Fibroblast of villous mesenchyme (primary cell): ENCODE measurements at regions not wholly inside any gene's neighbourhood (a gene's known extent, or its start where the extent isn't known, plus 50 kb on each side); places are given as distances from the start of the nearest gene placed in this dataset.

Source experiments
- DNase-seq: peaks from one replicate; pipeline ENCODE4 v3.0.0-alpha.2; 2010; ENCODE audit warnings: low read depth
- H3K4me3 ChIP-seq: 2 replicates; pipeline ENCODE4 v1.5.1; 2011; ENCODE audit warnings: low read depth, mild to moderate bottlenecking, low read length
- CTCF ChIP-seq: IDR thresholded peaks from 2 replicates; pipeline ENCODE4 v1.5.1; 2012; ENCODE audit warnings: low read depth, mild to moderate bottlenecking, low read length; ENCODE audit not compliant: insufficient read depth

GRCh38 chr12:46436747-46437146 is 64.2 kb upstream of the SLC38A2 start:
- TF ChIP-seq CTCF, result no peak
- no peak overlapping the region for H3K4me3 ChIP-seq
- no peak for DNase-seq

GRCh38 chr12:46435625-46436024 is 63.1 kb upstream of the SLC38A2 start:
- no peak for DNase-seq
- TF ChIP-seq CTCF, result no peak
- no peak overlapping the region for H3K4me3 ChIP-seq

GRCh38 chr12:46435029-46435428 is 62.5 kb upstream of the SLC38A2 start:
- H3K4me3 ChIP-seq, result no peak overlapping the region
- DNase-seq, result no peak
- no peak for TF ChIP-seq CTCF

- no peak for DNase-seq
- H3K4me3 ChIP-seq, result no peak overlapping the region
- TF ChIP-seq CTCF, result no peak
Measured at GRCh38 chr12:46433829-46434228, 61.3 kb upstream of the SLC38A2 start.

GRCh38 chr12:46432325-46432724 is 59.8 kb upstream of the SLC38A2 start:
- no peak for DNase-seq
- no peak for TF ChIP-seq CTCF
- no peak overlapping the region for H3K4me3 ChIP-seq

- TF ChIP-seq CTCF, result no peak
- no peak overlapping the region for H3K4me3 ChIP-seq
- DNase-seq, result peak; percentile 91
Measured at GRCh38 chr12:46430340-46430948, 57.9 kb upstream of the SLC38A2 start.
